HG03045 (cell line): ENCODE measurements at regions not wholly inside any gene's neighbourhood (a gene's known extent, or its start where the extent isn't known, plus 50 kb on each side); places are given as distances from the start of the nearest gene placed in this dataset.

Experiments
- ATAC-seq: cut with Tn5 transposase; IDR thresholded peaks from one replicate; pipeline ENCODE4 v1.9.1; 2021; ENCODE audit warnings: mild to moderate bottlenecking, moderate library complexity; ENCODE audit not compliant: unreplicated experiment

DNA sequence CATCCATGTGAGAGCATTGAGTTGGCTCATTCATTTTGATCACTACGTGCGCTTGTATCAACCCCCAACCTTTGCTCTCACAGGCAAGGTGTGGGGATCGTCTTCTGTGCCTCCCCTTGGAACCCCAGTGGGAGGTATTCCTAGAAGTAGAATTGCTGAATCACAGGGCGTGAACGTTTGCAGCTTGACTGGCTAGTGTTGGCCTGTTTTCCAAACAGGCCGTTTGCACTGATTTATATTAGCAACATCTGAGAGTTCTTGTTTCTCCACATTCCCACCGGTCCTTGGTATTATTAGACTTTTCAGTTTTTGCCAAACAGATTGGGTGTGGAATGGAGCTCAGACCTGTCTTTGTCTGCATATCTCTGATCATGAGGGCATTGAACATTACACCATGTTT, 288.6 kb upstream of the PWP1 start:
- ATAC-seq: no peak

- no peak for ATAC-seq
Measured at GRCh38 chr12:107397890-107398500, 287.6 kb upstream of the PWP1 start.

DNA sequence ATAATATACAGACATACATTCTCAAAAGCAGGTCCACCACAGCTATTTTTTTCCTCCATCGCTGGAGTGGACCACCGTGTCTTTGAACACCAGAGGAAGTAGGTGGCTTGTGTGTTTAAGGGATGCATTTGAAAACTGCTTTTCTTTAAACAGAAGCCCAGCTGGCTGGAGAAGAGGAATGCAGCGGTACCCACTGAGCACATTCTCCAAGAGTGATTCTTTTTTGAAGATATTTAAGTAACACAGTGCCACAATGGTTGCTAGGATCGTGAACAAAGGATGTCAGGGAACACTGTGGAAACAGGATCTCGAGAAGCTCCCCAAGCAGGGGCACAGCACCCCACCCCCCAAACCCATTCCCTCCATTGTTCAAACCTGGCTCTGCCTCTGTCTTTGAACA, 286.6 kb upstream of the PWP1 start:
- no peak for ATAC-seq

DNA sequence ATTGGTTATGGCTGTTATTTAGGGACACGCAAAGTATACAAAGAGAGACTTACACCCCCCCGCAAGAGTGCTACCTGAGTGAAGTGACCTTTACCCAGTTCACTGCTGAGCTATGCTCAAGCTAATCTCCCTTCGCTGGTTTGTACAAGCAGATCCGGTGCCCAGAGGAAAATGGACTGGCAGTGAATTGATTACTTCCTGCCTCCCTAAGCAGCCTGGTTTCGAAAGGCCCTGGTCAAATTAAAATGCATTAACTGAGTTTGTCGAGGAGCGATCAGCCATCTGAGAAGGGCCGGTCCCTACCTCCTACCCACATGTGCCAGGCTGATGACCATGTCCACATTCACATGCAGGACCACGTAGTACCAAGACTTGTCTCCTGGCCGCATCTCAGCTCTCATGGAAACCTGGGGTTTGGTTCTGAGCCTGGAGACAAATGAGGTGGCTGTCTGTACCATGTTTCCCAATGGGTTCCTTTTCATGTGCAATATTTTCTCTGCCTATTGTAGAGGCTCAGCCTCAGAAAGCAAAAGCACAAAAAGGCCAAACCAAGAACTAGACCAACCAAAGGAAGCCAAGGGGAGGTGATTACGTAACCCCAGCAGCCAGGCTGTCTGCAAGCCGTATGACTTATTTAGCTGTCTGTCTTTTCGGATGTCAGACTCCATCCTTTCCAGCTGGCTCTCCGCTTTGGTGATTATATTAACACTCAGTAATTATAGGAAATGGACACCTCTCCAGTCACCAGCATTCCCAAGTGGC, 284.7 kb upstream of the PWP1 start:
- no peak for ATAC-seq

- no peak for ATAC-seq
Measured at GRCh38 chr12:107402041-107403022, 283.3 kb upstream of the PWP1 start.

DNA sequence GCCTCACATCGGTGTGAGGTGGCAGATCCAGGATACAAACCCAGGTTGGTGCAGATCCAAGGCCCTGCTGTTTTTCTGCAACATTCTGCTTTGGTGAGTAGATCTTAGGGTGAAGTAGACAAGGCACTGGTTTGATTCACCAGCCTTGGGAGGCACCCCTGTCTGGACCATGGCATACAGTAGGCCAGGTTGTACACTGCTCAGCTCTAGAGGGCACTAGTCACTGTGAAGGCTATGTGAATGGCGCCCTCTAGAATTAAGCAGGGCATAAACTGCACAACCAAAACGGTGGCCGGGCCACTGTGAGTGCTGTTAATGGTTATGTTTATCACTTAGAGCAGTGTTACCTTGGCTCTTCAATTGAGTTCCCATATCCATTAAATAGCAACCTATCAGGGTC, 280.6 kb upstream of the PWP1 start:
- ATAC-seq: no peak

GRCh38 chr12:107405436-107405835, 280.2 kb upstream of the PWP1 start:
- ATAC-seq: no peak

GRCh38 chr12:107406932-107407331, 278.7 kb upstream of the PWP1 start:
- ATAC-seq: no peak

DNA sequence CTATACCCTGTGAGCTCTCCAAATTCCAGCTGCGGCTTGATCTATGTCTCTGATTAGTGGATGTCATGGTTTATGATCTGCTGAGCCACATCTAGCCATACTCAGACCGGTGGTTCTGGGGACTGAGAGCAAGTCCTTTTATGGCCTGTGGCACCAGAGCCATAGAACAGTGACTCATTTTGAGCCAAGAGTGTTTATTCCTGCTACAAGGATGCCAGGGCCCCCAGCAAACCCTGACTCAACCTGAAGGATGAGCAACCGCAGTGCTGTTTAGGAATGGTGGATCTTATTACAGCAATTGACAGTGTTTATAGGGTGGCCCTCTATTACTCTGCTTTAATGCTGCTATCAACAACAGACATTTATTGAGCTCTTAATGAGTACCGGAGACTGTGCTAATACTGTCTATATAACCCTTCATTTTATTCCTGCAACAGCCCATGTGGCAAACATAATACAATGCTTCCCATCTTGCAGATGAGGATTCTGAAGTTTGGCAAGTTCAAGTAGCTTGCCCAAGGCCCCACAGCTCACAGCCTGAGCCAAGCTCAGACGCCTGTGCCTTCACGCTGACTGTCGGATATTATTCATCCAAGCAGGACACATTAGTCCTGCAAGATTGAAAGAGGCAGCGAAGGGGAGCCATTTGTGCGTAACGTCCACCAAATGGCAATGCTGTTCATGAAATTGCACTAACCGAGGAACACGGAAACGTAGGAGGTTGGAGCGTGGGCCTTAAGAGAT, 273.6 kb upstream of the PWP1 start:
- no peak for ATAC-seq

GRCh38 chr12:107415071-107415470, 270.5 kb upstream of the PWP1 start:
- no peak for ATAC-seq

DNA sequence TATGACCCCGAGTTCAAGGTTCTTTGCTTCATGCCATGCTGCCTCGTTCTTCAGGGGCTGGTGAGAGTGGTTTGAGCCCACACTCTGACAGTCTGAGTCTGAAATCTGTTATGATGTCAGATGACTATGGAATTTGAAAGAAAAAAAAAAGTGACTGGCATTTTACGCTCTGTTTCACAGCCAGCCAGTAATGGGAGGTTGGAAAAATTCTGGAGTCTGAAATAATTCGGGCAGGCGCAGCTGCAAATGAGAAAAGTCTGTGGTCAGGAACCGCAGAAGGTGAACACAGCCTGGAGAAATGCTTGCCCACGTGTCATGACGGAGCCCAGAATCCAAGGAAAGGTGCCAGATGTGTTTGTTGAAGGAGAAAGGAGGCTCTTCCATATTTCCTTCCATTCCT, 269.8 kb upstream of the PWP1 start:
- no peak for ATAC-seq

DNA sequence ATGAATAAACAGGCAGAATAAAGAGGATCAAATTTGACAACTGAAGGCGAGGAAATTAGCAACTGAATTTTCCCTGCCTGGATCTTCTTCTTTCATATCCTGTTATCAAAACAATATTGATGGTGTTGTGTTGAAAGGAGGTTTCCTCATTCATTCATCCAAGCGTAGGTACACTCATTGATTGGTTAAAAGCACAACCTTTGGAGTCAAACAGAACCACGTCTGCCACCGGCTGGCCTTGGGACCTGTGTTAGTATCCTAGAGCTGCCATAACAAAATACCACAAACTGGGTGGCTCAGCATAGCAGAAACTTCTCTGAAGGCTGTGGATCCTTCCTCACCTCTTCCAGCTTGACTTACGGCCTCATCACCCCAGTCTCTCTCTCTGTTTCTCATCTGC, 268.6 kb upstream of the PWP1 start:
- ATAC-seq: no peak

DNA sequence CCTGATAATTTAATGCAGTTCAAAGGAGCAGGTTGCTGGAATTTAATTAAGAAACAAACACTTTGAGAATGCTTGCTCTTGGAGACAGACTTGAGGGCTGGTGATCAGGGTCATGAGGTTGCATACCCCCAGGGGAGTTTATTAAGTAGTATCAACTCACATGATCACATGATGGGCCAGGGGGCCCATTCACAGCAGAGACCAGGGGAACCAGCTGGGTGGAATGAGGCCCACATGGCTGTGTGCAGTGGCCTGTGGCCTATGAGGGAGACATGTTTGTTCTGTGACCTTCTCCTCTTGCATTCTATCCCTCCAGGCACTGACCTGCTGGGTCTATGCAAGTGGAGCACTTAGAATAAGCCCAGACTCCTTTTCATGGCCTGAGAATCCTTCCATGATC, 266.6 kb upstream of the PWP1 start:
- no peak for ATAC-seq

- ATAC-seq: no peak
Measured at GRCh38 chr12:107423531-107423930, 262.1 kb upstream of the PWP1 start.

- ATAC-seq: no peak
Measured at GRCh38 chr12:107429006-107429705, 256.4 kb upstream of the PWP1 start.

DNA sequence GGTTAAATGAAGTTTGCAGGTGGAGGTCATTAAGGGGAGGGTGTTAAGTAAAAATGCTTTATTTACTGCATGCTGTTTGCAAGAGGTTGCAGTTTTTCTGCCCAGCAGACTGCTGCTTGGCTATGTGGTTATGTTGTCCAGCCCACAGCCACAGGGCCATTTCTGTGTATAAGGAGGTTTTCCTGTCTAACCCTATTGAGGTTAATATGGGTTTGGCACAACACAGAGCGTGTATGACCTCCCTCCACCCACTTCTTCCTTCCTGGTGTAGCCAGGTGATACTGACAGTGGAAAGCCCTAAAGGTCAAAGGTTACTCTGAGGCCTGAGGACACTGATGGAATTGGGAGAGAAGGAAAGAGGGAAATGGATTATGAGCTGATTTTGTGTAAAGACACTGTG, 253.7 kb upstream of the PWP1 start:
- no peak for ATAC-seq

GRCh38 chr12:107435072-107435471, 250.5 kb upstream of the PWP1 start:
- ATAC-seq: no peak

DNA sequence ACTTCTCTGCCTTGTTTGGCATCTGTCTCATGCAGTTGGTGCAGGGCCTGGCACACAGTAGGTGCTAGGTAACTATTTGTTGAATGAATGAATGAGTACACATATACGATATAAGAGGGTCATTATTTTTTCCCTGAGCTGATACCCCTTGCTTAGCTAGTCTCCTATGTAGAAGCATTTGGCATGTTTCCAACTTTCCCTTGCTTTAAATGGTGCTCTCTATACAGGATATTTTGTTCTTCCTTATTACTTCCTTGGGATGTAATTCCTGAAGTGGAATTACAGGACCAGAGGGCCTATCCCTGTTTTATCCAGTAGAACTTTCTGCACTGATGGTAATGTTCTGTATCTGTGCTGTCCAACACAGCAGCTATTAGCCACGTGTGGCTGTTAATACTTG, 250.1 kb upstream of the PWP1 start:
- ATAC-seq: no peak

GRCh38 chr12:107436376-107436775, 249.2 kb upstream of the PWP1 start:
- ATAC-seq: no peak

DNA sequence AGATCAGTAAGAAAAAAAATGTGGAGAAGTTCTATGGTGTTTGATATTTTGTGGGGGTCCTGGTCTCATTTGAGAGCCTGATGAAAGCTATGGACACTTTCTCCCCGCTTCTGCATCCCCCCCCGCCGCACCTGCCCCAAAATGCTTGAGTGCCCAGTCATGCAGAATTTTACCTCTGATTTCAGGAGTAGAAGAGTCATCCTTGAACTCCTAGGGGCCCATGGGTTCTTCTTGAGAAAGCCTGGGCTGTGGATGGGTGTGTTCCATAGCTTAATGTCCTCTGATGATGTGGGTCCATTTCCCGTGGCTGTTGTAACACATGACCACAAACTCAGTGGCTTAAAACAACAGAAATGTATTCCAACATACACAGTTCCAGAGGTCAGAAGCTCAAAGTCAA, 248.8 kb upstream of the PWP1 start:
- ATAC-seq: no peak
